ENCODE measurements at regions not wholly inside any gene's neighbourhood (a gene's known extent, or its start where the extent isn't known, plus 50 kb on each side); places are given as distances from the start of the nearest gene placed in this dataset.

DNA sequence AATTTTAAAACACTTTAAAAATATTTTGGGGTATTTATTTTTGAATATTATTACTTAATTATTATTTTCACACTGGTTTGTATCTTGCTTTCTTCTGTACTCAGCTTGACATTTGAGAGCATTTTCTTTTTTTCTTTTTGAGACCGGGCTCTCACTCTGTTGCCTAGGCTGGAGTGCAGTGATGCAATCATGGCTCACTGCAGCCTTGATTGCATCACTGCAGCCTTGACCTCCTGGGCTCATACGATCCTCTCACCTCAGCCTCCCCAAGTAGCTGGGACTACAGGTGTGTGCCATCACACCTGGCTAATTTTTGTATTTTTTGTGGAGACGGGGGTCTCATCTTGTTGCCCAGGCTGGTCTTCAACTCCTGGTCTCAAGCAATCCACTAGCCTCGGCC, 79.9 kb upstream of the DLX2 start:
- TF ChIP-seq GATA1 (IDR thresholded peaks at IDR 0.05; ENCODE audit: low read depth, low read length), result no peak
- no peak for TF ChIP-seq POLR2A (IDR thresholded peaks at IDR 0.05; ENCODE audit: low read length)
- no peak for DNase-seq

- DNase-seq, result no peak
- no peak for TF ChIP-seq GATA1 (IDR thresholded peaks at IDR 0.05; ENCODE audit: low read depth, low read length)
- no peak for TF ChIP-seq POLR2A (IDR thresholded peaks at IDR 0.05; ENCODE audit: low read length)
Measured at GRCh38 chr2:172193331-172194089, 90.8 kb upstream of the DLX2 start.

DNA sequence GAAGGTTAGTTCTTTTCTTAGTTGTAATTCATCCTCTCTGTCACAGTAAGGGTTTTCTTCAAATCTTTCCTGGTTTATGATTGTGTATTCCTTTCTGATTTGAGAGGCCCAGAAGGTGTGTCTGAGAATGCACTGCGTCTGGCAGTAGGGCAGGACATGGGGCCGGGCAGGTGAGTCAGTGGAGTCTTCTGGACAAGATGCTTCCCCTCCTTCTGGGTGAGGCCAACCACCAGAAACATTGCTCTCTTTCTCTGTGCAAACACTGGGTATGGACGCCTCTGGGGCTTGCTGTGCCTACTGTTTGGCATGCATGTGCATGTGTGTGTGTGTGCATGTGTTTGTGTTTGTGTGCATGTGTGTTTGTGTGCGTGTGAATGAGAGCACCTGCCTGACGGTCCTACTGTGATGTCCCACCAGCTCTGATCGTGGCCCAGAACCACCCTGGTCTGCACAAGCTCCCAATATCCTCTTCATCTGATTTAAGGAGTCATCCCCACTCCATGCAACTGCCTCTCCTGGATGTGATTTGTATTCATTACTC, 93.2 kb upstream of the DLX2 start:
- no peak for DNase-seq
- no peak for TF ChIP-seq GATA1 (IDR thresholded peaks at IDR 0.05; ENCODE audit: low read depth, low read length)
- no peak for TF ChIP-seq POLR2A (IDR thresholded peaks at IDR 0.05; ENCODE audit: low read length)

GRCh38 chr2:172196768-172197431, 94.2 kb upstream of the DLX2 start:
- DNase-seq, result no peak
- no peak for TF ChIP-seq POLR2A (IDR thresholded peaks at IDR 0.05; ENCODE audit: low read length)
- no peak for TF ChIP-seq GATA1 (IDR thresholded peaks at IDR 0.05; ENCODE audit: low read depth, low read length)

DNA sequence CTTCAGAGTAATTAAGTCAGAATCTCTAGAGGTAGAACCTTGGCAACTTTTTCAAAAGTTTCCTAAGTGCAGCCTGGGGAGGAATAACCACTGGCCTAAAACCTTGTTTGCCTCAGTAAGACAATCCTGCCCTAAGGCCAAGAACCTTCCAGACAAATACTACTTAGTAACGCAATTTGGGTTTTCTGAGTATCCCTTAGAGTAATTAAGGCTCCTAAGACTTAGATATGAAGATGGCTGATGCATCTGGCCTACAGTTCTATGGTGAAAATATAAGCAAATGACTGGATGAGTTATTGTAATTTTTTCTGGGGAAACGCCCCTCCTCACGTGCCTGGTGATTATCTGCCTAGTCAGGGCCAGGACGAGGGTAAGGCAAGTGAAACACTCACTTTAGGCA, 95.7 kb upstream of the DLX2 start:
- no peak for TF ChIP-seq POLR2A (IDR thresholded peaks at IDR 0.05; ENCODE audit: low read length)
- TF ChIP-seq GATA1 (IDR thresholded peaks at IDR 0.05; ENCODE audit: low read depth, low read length), result no peak
- no peak for DNase-seq

- no peak for DNase-seq
- TF ChIP-seq GATA1 (IDR thresholded peaks at IDR 0.05; ENCODE audit: low read depth, low read length) (no peak), POLR2A (IDR thresholded peaks at IDR 0.05; ENCODE audit: low read length) (no peak)
Measured at GRCh38 chr2:172198908-172199307, 96.2 kb upstream of the DLX2 start.

DNA sequence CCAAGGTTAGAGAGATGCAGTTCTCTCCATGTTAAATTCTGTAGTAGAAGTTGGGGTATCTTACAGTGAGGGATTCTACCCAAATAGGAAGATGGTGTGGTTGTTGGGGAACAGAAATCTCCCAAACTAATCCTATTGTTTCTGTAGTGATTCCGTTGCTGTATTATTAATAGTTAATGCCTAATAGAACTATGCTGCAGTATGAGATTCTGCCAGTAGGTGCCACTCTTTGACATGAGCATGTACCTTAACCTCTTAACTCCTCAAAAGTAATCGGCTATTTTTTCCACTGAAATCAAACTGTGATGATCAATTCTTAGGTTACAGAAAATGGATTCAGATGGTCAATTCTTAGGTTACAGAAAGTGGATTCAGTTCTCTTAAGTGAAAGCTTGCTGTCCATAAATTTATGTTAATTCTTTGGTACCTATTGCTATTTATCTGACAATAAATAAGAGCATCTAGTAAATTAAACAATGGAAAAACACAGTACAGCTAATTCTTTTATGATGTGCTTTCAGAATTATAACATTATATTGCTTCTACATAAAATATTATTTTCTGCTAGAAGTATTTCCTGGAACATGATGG, 97.9 kb upstream of the DLX2 start:
- DNase-seq, result peak; percentile 22 to 34

DNA sequence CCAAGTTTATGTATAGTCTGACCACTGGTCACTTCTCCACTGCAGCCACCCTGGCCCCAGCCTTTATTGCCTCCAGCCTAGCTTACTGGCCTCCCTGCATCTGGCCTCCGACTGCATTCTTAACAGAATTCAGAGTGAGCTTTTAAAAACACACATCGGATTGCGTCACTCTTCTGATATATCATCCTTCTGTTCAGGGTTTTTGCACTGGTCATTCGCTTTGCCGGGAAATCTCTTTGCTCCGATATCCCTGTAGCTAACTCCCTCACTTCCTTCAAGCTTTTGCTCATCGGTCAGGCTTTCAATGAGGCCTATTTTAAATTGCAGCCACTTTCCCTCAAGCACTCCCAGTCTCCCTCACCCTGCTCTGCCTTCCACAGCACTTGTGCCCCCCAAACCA, 101.6 kb upstream of the DLX2 start:
- DNase-seq, result no peak

More for the DNA sequence above, 97.9 kb upstream of the DLX2 start:
- no peak for TF ChIP-seq POLR2A (IDR thresholded peaks at IDR 0.05; ENCODE audit: low read length)
- TF ChIP-seq GATA1 (IDR thresholded peaks at IDR 0.05; ENCODE audit: low read depth, low read length), result no peak

DNA sequence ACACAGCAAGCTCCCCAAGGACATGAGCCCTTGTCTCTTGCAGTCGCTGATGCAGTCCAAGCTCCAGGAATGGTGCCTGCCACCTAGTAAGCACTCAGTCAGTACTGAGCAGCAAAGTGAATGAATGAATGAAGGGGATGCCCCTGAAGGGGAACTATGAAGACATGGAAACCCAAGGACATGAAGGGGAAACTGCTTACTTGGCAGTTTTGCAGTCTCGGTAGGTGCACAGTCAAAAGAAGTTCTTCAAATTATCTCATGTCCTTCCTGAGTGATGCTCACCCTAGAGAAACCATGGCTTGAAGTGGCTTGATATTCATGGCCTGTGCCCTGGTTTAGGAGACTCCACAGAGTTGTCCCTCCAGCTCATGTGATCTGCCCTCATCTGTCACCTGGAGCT, 102.1 kb upstream of the DLX2 start:
- TF ChIP-seq POLR2A (IDR thresholded peaks at IDR 0.05; ENCODE audit: low read length) (no peak), GATA1 (IDR thresholded peaks at IDR 0.05; ENCODE audit: low read depth, low read length) (no peak)
- no peak for DNase-seq

More for the DNA sequence above, 101.6 kb upstream of the DLX2 start:
- TF ChIP-seq GATA1 (IDR thresholded peaks at IDR 0.05; ENCODE audit: low read depth, low read length) (no peak), POLR2A (IDR thresholded peaks at IDR 0.05; ENCODE audit: low read length) (no peak)

DNA sequence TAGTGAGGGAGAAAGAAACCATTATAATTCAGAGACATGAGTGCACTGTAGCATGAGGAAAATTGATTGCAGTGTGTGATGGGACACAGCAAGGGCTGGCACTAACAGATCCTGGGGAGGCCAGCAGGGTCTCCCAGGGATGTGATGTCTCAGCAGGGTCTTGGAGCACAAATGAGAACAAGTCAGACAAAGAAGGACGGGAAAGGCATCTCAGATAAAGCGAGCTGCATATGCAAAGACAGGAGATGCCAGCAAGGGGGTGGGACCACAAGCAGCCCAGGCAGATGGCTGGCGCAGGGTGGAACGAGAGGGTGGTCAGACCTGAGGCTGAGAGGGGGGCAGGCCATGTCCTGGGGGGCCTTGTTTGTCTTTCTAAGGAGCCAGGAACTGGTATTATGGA, 102.6 kb upstream of the DLX2 start:
- no peak for DNase-seq
- TF ChIP-seq GATA1 (IDR thresholded peaks at IDR 0.05; ENCODE audit: low read depth, low read length) (no peak), POLR2A (IDR thresholded peaks at IDR 0.05; ENCODE audit: low read length) (no peak)

GRCh38 chr2:172207911-172208310, 105.2 kb upstream of the DLX2 start:
- no peak for TF ChIP-seq GATA1 (IDR thresholded peaks at IDR 0.05; ENCODE audit: low read depth, low read length)
- TF ChIP-seq POLR2A (IDR thresholded peaks at IDR 0.05; ENCODE audit: low read length), result no peak
- no peak for DNase-seq

DNA sequence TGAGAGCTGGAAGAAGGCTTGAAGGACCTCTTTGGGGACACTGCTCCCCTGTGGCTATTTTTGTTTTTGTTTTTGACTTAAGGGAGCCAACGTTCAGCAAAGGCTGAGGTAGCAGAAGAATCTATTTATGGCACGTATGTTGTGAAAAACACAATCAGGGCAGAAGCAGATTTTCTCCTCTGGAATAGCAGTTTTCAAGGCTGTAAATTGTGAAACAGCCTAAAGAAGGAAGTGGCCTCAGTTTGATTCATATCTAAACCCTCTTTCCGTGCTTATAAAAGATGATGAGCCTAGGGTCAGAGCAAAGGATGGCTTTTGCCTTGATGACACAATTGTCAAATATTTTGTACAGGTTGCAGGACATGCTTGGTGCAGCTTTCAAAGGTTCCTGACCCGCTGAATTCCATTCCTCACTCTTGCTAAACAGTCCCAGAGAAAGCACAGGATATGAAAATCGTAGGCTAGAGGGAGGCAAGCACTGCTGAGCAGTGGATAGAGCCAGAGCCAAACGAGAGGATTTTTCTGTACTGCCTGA, 106.2 kb upstream of the DLX2 start:
- TF ChIP-seq POLR2A (IDR thresholded peaks at IDR 0.05; ENCODE audit: low read length), result no peak
- TF ChIP-seq GATA1 (IDR thresholded peaks at IDR 0.05; ENCODE audit: low read depth, low read length), result no peak
- no peak for DNase-seq

DNA sequence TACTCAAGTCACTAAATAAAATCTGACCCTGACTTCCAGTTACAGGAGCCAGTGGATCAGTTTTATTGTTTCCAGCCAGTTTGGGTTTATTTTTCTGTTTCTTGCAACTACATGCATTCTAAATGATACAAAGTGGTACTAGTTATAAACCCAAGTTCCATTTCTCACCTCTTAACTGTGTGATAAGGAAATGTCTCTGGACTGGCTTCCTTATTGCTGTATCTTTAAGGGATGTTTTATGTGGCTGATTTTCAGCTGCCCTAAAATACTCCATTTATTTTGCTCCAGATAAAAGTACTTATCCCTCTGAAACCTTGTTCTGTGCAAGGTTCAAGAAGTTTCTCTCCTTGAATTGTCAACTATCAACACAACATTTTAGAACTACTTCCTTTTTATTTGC, 107.9 kb upstream of the DLX2 start:
- no peak for TF ChIP-seq GATA1 (IDR thresholded peaks at IDR 0.05; ENCODE audit: low read depth, low read length)
- no peak for DNase-seq

DNA sequence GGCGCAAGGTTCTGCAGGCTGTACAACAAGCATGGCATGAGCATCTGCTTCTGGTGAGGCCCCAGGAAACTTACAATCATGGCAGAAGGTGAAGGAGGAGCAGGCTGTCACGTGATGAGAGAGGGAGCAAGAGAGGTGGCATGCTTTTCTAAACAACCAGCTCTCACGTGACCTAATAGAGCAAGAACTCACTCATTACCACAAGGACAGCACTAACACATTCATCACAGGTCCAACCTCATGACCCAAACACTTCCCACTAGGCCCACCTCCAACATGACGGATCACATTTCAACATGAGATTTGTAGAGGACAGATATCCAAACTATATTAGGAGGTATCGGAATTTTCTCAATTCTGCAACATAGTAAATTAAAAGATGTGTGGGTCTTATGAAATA, 108.8 kb upstream of the DLX2 start:
- no peak for TF ChIP-seq POLR2A (IDR thresholded peaks at IDR 0.05; ENCODE audit: low read length)
- no peak for TF ChIP-seq GATA1 (IDR thresholded peaks at IDR 0.05; ENCODE audit: low read depth, low read length)
- DNase-seq, result no peak
